Cerebellar cortex (tissue), 1 donor: ENCODE measurements at regions not wholly inside any gene's neighbourhood (a gene's known extent, or its start where the extent isn't known, plus 50 kb on each side); places are given as distances from the start of the nearest gene placed in this dataset.

Source experiments
- DNase-seq: peaks from one replicate; pipeline ENCODE4 v3.0.0-alpha.2; 2015; ENCODE audit warnings: low spot score

DNA sequence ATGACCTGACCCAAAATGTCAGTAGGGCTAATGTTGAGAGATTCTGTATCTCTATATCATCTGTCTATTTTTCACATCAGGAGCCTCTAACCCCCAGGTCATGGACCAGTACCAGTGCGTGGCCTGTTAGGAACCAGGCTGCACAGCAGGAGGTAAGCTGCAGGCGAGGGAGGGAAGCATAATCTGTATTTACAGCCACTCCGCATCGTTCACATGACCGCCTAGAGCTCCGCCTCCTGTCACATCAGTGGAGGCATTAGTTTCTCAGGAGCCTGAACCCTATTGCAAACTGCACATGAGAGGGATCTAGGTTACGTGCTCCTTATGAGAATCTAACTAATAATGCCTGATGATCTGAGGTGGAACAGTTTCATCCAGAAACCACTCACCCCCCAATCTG, 180.6 kb downstream of the RDH14 start:
- no peak for DNase-seq

DNA sequence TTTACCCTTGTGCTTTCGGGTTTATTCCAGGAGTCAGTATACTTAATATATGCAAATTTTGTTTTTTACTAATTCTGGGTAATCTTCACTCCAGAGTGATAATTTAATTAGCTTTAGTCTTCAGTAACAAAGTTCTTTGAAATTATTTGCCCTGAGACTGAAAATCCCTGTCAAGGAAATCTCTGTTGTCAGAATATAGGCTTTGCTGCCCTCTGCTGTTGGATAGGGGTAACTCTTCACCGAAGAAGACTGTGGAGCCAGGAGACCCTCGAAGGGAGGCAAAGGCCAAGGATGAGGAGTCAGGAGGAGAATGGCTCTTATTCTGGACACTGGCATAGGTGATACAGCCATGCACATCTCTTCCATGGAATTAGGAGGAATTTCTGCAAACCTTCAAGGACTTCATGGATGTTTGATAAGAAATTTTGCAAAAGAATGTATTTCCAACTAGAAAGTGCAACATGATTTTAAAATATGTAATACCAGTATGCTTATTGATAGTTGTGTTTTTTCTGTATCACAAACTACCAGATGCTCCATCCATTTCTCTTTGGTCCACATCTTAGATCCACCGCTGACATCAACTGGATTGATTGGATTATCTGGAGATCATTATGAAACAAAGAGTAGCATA, 182.3 kb downstream of the RDH14 start:
- DNase-seq, result peak; percentile 53

GRCh38 chr2:18376936-18377335, 183.5 kb downstream of the RDH14 start:
- DNase-seq, result no peak

- no peak for DNase-seq
Measured at GRCh38 chr2:18373664-18374063, 186.8 kb downstream of the RDH14 start.

DNA sequence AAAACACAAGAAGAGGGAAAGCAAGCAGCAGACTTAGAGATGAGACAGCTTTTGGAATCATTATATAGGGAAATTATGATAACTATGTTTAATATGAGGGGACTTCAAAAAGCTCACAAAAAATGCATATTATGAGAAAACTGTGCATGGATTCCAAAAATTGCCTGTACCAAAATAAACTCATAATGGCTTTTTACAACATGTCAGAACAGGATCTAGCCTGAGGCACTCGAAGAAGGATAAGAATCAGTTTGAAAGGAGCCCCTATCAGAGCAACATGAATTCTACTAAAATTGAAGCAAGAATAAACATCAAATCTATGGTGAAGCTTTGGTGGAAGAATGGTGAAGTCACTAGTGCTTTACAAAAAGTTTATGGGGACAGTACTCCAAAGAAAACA, 187.4 kb downstream of the RDH14 start:
- no peak for DNase-seq

- DNase-seq, result no peak
Measured at GRCh38 chr2:18372641-18373040, 187.8 kb downstream of the RDH14 start.

DNA sequence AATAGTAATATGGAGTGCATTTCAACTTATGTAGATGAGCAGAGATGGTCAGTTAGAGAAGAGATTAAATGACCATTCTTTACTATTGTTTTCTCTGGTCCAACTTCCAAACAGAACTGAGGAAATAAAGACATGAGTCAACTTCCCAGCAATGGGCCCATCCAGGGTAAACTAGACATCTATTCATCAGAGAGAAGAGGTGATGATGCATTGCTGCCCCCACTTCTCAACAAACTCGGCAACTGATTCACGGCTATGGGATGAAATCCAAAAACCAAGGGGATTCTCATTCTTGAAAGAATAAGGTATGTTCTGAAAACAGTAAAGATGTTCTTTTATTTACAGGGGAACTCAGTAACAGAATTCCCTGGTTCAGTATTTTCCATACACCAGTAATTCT, 190.7 kb downstream of the RDH14 start:
- no peak for DNase-seq

DNA sequence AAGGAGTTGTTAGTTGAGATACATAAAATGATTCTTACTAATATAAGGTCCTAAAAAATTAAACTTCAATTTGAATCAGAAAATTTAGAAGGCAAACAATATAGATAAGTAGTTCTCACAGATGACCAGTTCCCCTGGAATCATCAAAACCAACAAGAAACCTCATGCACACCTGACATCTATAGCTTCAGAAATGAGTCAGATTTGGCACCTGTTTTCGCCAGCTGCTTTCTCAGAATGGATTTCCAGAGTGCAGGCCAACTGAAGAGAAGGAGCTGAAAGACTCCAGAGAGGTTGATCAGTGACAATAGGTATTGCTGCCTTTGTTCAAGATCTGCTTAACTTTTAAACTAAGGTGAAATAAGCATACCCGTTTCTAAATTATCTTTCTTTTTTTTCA, 192.4 kb downstream of the RDH14 start:
- DNase-seq, result no peak

DNA sequence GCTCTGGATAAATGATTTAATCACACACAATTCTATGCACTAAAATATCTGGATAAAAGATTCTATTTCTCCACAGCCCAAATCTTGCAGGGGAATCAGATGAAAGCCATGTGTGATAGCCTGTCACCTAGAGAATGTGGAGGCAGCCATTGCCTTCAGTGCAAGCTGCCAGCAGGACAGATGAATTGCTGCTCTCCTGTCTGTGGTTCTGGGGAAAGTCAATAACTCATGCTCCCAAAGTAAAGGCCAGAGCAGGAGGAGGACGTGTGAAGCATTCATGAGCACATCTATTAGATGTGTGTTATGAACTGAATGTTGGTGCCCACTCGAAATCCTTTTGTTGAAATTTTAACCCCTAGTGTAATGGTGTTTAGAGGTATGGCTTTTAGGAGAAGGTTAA, 195.1 kb downstream of the RDH14 start:
- DNase-seq, result no peak

DNA sequence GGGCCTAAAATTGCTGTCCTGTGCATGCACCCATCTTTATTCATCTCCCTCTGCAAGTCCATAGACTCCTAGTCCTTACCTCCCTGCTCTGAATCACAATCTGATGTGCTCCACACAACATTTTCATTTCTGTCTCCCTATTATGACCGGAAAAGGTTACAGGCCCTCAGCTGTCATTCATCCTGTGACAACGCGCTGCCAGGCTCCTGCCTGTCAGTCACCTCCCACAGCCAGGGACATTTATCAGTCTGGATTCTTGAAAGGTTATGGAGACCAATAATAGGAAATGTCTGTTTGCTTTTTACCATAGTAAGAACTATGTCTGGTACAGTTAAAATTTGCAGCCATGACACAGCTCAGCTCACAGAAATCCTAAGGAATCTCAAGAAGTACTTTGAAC, 197.1 kb downstream of the RDH14 start:
- no peak for DNase-seq

GRCh38 chr2:18362696-18363095, 197.8 kb downstream of the RDH14 start:
- no peak for DNase-seq

DNA sequence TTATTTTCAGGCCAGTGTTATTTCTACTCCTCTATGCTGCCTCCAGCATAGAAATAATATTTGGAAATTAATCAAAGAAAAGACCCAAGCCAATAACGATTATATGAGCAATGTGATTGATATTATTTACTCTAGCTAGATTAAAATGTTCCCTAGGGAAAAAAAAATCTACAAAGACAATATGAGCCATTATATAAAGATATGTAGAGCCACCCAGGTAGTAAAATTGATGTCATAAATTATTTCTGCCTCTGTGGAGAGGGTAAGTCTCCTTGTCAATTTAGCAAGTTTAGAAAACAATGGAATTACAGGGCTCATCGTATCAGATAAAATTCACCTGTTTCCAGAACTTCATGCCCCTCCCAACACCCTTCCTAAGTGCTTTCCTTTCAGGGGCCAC, 202.9 kb downstream of the RDH14 start:
- no peak for DNase-seq

DNA sequence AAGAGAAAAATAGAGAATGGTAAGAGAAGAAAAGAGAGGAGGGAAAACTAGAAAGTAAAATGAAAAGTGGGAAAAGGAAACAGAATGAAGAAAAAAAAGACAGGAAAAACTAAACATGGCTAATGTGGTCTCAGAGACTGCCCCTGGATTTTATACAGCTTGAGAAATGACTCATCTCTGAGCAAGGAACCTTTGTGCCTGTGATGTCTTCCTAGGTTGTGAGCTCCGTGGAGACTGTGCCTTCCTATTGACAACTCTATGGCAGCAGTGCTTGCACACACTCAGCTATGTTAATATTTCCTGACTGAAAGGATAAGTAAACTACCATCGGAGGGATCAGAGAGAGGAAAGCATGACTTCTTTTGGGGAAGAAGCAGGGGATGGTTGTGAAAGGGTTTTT, 203.8 kb downstream of the RDH14 start:
- no peak for DNase-seq

DNA sequence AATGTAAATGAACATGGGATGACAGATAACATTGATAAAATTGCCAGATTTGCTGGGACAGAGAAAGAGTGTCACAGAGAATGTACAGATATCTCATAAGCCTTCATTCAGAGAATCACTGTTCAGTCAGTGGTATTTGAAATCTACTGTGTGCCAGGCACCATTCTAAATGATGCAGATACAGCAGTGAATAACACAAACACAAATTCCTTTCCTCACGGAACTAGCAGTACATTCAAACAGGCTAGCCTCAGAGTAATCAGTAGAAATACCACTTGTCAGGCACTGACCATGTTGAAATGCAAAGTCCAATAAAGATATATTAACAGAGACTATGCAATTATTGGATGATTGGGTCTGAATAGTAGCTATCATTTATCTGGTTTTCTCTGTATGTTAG, 211.0 kb downstream of the RDH14 start:
- DNase-seq, result no peak

DNA sequence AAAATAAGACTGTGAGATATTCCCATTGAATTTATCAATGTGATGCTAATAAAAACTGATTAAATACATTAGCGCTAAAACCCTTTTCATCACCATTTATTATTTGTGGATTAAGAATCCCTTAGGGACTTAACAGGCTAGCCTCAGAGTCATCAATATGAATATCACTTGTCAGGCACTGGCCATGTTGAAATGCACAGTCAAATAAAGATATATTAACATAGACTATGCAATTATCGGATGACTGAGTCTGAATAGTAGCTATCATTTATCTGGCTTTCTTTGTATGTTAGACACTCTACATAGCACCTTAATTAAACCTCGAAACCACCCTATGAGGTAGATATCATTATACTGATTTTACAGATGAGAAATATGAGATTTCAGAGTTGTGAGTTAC, 213.6 kb downstream of the RDH14 start:
- DNase-seq, result no peak

GRCh38 chr2:18346344-18346743, 214.1 kb downstream of the RDH14 start:
- DNase-seq, result peak; percentile 27

GRCh38 chr2:18345848-18346247, 214.6 kb downstream of the RDH14 start:
- DNase-seq, result peak; percentile 9

- no peak for DNase-seq
Measured at GRCh38 chr2:18342901-18343300, 217.6 kb downstream of the RDH14 start.

DNA sequence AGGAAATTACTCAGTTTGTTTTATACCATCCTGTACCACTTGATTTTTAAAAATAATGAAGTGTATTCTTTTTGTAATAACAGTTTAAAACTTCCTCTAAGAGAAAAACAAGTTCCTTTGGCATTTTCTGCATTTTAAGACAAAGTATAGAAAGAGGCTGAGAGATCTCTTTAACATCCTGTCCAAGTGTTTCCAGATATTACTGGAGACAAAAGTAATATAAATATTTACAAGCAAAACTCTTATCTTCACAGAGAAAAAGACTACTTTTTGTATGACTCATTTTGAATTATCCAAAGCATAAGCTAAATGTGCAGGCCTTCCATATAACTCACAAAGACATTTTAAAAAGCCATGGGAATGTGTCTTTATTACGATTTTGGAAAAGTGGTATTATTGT, 221.1 kb downstream of the RDH14 start:
- DNase-seq, result no peak

DNA sequence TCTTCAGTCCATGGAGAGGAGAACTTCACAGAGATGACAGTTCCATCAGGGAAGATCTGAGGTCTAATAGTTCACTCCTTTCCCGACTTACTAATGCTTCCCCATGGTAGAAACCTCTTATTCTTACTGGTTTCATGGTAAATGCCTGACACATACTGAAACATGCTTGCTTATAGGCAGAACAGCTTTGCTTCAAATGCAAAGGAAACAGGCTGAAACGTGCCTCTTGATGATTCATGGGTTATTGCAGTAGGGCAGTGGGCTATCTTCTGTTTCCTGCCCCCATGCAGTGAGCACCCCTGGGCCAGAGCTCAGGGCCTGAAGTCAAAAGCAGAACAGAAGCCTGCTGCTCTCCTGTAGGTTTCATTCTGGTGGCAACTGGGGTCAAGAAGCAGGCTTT, 223.5 kb downstream of the RDH14 start:
- DNase-seq, result no peak

GRCh38 chr2:18332477-18332876, 228.0 kb downstream of the RDH14 start:
- DNase-seq, result no peak

GRCh38 chr2:18325118-18325517, 235.3 kb downstream of the RDH14 start:
- DNase-seq, result no peak

DNA sequence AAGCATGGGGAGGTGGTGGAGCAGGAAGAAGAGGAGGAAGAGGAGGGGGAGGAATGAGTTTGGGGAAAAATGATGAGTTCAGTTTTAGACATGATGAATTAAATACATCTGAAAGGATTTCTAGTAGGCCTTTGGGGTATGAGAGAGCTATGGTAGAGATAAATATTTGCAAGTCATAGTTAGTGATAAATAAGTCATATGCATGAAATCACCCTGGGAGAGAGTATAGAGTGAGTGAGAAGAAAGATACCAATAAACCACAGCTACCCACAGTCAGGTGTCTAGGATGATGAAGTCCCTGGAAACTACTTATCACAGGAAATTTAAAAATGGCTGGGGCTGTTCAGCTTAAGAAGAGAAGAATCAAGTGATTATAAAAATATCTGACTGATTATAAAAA, 240.5 kb downstream of the RDH14 start:
- no peak for DNase-seq

- DNase-seq, result no peak
Measured at GRCh38 chr2:18317017-18317416, 243.4 kb downstream of the RDH14 start.

GRCh38 chr2:18312818-18313217, 247.6 kb downstream of the RDH14 start:
- no peak for DNase-seq
